ENCODE measurements at regions not wholly inside any gene's neighbourhood (a gene's known extent, or its start where the extent isn't known, plus 50 kb on each side); places are given as distances from the start of the nearest gene placed in this dataset.

DNA sequence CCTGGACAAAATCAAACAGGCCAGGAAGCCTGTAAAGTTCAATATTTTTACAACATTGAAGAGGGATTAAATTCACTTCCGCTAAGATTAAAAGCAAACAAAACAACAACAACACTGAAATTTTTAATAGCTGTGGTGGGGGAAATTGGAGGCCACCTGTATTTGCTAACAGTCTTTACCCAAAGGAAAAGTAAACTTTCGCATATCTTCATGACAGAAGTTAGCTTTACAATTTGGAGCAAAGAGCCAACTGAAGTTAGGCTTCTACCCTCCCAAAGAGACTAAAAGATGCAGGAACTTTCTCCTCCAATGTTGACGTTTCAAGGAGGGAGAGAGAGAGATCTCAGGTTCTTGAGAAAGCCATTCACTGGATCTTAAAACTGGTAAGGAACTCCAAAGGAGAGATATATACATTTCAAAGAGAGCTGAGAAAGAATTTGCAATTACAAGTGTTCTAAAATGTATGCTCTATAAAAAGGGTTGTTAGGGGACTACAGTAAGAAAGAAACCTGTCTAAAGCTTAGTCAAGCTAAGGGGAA, 349.2 kb upstream of the CDH9 start:
- H3K27ac ChIP-seq: no peak overlapping the region
- TF ChIP-seq, protein P1, sequence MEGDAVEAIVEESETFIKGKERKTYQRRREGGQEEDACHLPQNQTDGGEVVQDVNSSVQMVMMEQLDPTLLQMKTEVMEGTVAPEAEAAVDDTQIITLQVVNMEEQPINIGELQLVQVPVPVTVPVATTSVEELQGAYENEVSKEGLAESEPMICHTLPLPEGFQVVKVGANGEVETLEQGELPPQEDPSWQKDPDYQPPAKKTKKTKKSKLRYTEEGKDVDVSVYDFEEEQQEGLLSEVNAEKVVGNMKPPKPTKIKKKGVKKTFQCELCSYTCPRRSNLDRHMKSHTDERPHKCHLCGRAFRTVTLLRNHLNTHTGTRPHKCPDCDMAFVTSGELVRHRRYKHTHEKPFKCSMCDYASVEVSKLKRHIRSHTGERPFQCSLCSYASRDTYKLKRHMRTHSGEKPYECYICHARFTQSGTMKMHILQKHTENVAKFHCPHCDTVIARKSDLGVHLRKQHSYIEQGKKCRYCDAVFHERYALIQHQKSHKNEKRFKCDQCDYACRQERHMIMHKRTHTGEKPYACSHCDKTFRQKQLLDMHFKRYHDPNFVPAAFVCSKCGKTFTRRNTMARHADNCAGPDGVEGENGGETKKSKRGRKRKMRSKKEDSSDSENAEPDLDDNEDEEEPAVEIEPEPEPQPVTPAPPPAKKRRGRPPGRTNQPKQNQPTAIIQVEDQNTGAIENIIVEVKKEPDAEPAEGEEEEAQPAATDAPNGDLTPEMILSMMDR (conservative IDR thresholded peaks at IDR 0.05): no peak

DNA sequence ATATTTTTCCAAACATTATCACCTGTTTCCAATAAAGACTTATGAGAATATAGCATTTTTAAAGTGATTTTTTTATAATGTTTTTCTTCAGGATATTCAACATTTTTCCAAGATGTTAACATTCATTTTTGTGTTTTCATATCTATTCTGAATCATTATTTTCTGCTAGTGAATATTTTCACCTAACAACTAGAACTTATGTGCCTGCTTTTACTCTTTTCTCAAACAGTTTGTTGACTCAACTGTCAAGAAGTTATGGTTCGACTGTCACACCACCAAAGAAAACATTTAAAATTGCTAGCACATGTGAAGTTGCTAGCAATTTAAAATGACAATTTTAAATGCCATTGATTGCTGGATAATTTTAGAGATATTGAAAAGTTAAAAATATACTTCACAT, 343.3 kb upstream of the CDH9 start:
- H3K27ac ChIP-seq: no peak overlapping the region
- TF ChIP-seq, protein P1 (conservative IDR thresholded peaks at IDR 0.05): no peak

DNA sequence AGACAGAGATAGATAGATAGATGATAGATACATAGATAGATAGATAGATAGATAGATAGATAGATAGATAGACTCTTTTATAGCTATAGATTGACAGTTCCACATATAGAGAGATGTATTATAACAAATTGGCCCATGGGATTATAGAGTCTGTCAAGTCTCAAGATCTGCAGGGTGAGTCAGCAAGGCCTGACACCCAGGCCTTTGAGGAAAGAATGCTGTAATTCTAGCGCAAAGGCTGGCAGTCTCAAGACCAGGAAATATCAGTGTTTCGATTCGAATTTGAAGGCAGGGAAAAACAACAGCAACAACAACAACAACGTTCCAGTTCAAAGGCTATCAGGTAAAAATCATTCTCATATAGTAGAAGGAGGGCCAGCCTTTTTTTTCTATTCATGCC, 339.2 kb upstream of the CDH9 start:
- H3K27ac ChIP-seq: no peak overlapping the region
- TF ChIP-seq, protein P1 (conservative IDR thresholded peaks at IDR 0.05): no peak

DNA sequence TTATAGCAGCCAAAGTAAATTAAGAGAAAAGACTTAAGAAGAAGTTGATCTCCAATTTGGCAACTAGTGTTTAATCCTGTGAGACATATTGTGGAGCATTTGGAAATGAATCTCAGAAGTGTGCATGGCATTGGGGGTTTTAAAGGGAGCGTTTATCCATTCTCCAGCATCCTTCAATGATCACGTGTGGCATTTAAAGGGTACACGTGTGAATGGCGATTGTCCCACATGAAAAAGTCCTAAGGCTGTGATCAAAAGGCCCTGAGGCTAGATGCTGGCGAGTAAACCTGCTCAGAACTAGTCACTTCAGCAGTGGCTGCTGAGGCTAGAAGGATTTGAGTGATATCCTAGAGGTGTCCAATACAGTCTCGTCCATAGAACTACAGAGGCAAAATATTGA, 315.6 kb upstream of the CDH9 start:
- no peak overlapping the region for H3K27ac ChIP-seq
- TF ChIP-seq, protein P1 (conservative IDR thresholded peaks at IDR 0.05): no peak

DNA sequence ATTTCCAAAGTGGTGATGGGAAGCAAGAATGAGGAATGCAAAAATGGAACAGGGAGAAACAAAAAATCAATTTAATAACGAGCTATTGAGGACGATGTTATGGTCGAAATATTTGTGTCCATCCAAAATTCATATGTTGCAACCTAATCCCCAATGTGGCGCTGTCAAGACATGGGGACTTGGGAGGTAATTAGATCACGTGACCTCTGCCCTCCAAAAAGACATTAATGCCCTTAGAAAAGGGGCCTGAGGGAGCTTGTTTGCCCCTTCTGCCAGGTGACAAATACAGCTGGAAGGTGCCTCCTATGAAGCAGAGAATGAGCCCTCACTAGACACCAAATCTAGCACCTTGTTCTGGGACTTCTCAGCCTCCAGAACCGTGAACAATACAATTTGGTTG, 315.2 kb upstream of the CDH9 start:
- TF ChIP-seq, protein P1 (conservative IDR thresholded peaks at IDR 0.05): no peak
- H3K27ac ChIP-seq: no peak overlapping the region

DNA sequence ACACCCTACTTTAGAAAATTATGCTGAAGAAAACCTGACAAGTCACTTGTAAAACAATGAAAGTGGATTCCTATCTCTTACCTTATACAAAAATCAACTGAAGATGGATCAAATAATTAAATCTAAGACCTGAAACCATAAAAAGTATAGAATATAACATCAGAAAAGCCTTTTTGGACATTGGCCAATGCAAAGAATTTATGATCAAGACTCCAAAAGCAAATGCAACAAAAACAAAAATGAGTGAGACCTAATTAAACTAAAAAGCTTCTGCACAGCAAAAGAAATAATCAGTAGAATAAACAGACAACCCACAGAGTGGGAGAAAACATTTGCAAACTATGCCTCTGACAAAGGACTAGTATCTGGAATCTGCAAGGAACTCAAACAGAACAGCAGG, 303.0 kb upstream of the CDH9 start:
- H3K27ac ChIP-seq: no peak overlapping the region
- TF ChIP-seq, protein P1 (conservative IDR thresholded peaks at IDR 0.05): no peak

DNA sequence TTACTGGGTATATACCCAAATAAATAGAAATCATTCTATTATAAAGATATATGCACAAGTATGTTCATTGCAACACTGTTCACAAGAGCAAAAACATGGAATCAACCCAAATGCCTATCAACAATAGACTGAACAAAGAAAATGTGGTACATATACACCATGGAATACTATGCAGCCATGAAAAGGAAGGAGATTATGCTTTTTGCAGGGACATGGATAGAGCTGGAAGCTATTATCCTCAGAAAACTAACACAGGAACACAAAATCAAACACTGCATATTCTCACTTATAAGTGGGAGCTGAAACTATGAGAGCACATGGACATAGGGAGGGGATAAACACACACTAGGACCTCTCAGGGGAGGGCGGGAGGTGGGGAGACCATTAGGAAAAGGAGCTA, 298.4 kb upstream of the CDH9 start:
- TF ChIP-seq, protein P1 (conservative IDR thresholded peaks at IDR 0.05): no peak
- H3K27ac ChIP-seq: no peak overlapping the region

Data from VCaP (cell line).